Liver (tissue), 3 donors: ENCODE measurements at regions not wholly inside any gene's neighbourhood (a gene's known extent, or its start where the extent isn't known, plus 50 kb on each side); places are given as distances from the start of the nearest gene placed in this dataset.

Experiments used
- CTCF ChIP-seq: fragments of 150-350 bp; IDR thresholded peaks from 2 replicates; pipeline ENCODE4 v1.5.1; 2017; ENCODE audit warnings: improper control_type of control experiment, low read depth, low read length; ENCODE audit not compliant: missing input control
- RAD21 ChIP-seq, 2 donors: IDR thresholded peaks; 2 replicates each; pipeline ENCODE4 v1.6.1; 2016; ENCODE audit warnings: antibody characterized with exemption in 2 of 2, mild to moderate bottlenecking in 2 of 2
- REST ChIP-seq: IDR thresholded peaks from 2 replicates; pipeline ENCODE4 v1.6.1; 2016; ENCODE audit warnings: antibody characterized with exemption, mild to moderate bottlenecking
- SP1 ChIP-seq: IDR thresholded peaks from 2 replicates; pipeline ENCODE4 v1.6.1; 2018; ENCODE audit warnings: antibody characterized with exemption, mild to moderate bottlenecking
- TAF1 ChIP-seq: conservative IDR thresholded peaks from 2 replicates; pipeline ENCODE4 v1.6.1; 2016; ENCODE audit warnings: antibody characterized with exemption, mild to moderate bottlenecking
- YY1 ChIP-seq: IDR thresholded peaks from 2 replicates; pipeline ENCODE4 v1.6.1; 2016; ENCODE audit warnings: antibody characterized with exemption, mild to moderate bottlenecking
- donor health status: healthy.
- donor health status: healthy.

DNA sequence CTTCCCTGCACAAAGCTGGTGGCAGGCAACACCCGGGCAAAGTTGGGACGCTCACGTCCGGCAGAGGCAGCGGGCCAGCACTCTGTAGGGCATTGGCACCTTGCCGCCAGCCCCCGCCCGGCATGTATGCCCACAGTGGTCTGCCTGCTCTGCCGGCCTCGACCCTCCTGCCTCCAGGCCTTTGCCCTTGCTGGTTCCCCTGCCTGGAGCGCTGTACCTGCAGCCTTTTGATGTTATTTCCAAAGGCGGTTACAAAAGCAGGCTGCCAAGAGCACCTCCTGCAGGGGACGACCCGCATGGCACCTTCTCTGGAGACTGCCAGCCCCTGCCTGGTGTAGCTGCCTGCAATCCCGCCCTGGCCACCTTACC is 56.5 kb upstream of the SHISAL1 start:
- TF ChIP-seq REST = no peak
- no peak for TF ChIP-seq CTCF
- TF ChIP-seq YY1 = no peak
- TF ChIP-seq RAD21 (IDR thresholded peaks at IDR 0.05) = no peak
- TF ChIP-seq TAF1 = no peak
- no peak for TF ChIP-seq SP1
